HT-29 (cell line): ENCODE measurements at regions not wholly inside any gene's neighbourhood (a gene's known extent, or its start where the extent isn't known, plus 50 kb on each side); places are given as distances from the start of the nearest gene placed in this dataset.

Experiments used
- DNase-seq: peaks from one replicate; pipeline ENCODE4 v3.0.0-alpha.2; 2015; ENCODE audit warnings: low spot score

DNA sequence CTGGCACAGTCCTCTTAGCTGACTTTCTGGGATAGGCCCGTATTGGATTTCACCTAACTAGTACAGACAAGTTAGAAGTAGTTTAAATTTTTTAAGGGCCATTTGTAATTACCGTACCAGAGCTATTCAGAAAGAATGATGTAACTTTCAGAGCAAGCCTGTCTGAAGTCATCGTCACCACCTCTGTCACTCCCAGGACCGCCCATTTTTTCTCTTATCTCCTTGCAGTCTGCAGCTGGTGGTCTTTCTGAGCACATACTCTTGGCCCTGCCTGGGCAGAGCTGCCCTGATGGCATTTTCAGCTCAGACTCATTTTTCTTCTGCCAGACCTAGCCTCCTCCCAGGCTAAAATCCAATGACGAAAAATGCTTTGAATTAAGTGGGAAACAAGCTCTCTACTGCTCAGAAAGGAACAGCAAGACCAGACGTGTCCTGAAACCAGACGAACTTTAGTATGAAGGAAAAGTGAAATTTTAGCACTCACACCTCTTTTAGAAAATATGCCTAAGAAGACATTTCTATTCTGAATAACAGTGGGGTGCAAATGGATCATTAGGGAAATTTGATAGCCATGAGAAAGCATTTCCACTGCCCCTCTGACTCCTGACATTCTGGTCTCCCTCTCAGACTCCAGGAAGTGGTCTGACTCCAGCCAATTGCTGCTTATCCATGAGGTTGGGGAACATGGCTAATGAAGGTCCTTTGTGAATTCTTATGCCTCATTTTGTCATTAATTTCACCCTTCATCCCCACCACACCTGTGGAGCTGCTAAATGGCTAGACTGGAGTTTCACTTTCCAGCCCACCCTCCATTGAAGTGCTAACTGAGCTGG lies 162.4 kb upstream of the GYPA start:
- no peak for DNase-seq

DNA sequence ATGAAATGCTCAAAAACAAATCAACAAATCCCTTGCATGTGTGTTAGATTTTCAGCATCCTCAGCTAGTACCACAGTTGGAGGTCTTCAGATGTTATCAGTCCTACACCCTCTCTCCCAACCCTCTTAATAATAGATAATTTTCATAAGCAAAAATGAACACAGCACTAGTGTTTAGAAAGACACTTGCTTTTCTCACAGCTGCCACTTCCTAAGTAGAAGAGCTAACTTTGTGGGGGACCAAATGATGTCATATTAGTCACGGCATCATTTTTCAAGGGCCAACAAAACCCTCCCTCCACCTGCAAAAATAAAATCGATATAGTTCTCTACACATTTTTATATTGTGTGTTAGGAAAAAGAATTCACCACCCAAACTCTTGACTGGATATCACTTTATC lies 163.5 kb upstream of the GYPA start:
- DNase-seq: no peak

DNA sequence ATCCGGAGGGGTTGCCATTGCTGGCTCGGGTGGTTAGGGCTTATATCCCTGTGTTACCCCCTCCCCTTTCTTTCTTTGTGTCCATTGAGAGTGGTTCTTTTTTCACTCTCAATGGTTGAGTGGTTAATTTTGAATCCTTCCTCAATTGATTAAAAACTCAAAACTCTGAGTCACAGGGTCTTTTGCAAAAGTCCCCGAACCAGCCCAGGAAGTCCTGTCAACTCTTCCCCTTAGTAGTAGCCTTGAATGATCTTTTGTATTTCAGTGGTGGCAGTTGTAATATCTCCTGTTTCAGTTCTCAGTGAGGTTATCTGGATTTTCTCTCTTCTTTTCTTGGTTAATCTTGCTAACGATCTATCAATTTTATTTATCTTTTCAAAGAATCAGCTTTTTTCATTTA lies 170.0 kb upstream of the GYPA start:
- DNase-seq: no peak

DNA sequence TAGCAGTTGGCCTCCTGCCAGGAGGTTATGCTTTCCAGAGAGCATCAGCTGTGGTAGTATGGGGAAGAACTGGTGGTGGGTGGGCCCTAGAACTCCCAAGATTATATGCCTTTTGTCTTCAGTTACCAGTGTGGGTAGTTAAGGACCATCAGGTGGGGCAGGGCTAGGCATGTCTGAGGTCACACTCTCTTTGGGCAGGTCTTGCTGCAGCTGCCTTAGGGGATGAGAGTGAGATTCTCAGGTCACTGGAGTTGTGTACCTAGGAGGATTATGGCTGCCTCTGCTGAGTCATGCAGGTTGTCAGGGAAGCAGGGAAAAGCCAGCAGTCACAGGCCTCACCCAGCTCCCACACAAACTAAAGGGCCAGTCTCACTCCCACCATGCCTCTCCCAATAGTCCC lies 172.9 kb upstream of the GYPA start:
- DNase-seq: no peak

DNA sequence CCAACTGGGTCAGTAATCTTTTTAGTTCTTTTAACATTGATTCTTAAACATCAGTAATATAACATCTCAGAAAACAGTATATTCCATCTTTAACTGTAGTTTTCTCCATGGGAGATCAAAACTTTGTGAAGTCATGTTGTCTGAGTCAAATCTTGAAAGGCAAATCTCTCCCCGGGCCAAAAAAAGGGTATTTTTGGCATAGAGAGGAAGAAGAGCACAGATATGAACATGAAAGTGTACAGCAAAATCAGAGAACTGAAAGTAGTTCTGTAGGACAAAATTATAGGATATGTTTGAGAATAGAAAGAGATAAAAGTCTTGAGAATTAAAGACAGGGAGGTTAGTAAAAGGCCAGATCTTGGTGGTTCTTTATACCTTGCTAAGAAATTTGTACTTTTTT lies 176.4 kb upstream of the GYPA start:
- DNase-seq: no peak

DNA sequence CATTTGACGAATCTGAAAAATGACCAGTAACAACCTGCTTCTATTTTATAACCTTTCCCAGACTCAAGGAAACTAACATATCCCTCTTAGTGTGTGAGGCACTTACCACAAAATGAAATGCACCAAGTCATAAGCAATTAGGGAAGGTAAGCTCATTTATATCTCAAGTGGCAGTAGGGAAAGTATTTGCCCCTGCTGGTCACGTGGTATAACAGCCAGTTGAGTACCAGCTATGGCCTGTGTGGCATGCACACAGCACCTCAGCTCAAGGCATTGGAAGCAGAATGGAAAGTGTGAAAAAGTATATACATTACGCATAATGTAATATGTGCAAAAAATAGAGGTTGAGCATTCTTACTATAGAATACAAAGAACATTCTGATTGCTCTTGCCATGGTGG lies 178.3 kb upstream of the GYPA start:
- peak; percentile 8 for DNase-seq

DNA sequence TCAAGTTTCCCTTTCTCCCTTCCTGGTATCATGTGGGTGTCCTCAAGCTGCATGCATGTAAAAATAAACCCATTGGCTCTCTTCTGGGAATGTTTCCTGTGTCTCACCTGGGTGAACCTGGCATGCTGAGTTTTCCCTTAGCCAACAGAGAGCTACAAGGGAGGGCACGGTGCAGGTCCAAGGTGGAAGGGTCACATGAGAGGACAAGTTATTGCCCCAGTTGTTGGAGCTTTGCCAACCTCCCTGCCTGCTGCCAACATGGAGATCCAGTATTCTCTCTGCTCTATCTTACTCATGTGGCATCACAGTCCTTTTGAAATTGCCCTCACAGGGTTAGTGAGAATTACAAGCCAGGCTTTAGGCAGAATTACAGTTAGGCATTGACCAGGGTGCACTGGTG lies 196.1 kb upstream of the GYPA start:
- DNase-seq: no peak

DNA sequence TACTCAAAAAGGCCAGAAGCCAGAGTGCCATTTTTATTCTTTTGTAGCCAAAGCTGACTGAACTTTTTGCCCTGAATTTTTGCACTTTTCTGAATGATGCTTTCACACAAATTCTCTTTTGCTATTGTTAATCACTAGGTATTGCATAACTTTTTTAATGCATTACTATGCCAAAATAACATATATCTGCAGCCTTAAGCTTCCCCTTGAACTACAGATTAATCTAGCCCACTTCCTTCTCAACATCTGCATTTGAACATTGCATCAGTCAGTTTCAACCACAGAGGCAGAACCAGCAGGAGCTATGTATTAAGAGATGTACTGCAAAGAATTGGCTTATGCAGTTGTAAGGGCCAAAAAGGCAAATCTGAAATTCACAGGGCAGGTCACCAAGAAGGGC lies 197.6 kb upstream of the GYPA start:
- no peak for DNase-seq

DNA sequence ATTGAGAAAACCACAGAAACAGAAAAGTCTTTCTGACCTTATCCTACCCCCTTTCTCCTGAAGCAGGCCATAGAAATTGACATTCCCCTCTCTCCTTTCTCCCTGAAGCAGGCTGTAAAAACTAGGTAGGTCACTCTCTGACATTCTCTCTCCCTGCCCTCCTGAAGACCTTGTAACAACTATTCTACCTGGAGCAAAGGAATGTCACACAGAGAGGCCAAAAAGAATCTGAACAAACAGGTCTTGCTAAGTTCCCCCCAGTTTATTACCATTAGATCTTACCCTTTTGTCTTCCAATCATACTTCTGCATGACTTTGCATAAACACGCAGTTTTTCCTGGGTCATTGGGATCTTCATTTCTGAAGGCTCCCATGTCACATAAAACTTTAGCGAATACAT lies 198.3 kb upstream of the GYPA start:
- DNase-seq: peak; percentile 16

DNA sequence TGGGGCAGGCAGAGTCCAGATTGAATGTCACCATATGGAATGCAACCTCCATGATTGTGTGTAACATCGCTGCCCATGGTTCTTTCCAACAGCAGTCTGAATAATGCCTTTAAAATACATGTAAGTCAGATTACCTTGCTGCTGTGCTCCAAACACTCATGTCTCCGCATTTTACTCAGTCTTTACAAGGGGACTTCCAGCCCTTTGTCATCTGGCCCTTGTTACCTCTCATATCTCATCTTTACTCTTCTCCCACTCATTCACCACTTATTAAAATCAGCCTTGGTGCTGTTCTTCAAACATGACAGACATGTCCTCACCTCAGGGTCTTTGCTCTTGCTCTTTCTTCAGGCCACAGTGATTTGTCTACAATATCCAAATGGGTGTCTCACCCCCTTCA lies 200.4 kb upstream of the GYPA start:
- DNase-seq: no peak

DNA sequence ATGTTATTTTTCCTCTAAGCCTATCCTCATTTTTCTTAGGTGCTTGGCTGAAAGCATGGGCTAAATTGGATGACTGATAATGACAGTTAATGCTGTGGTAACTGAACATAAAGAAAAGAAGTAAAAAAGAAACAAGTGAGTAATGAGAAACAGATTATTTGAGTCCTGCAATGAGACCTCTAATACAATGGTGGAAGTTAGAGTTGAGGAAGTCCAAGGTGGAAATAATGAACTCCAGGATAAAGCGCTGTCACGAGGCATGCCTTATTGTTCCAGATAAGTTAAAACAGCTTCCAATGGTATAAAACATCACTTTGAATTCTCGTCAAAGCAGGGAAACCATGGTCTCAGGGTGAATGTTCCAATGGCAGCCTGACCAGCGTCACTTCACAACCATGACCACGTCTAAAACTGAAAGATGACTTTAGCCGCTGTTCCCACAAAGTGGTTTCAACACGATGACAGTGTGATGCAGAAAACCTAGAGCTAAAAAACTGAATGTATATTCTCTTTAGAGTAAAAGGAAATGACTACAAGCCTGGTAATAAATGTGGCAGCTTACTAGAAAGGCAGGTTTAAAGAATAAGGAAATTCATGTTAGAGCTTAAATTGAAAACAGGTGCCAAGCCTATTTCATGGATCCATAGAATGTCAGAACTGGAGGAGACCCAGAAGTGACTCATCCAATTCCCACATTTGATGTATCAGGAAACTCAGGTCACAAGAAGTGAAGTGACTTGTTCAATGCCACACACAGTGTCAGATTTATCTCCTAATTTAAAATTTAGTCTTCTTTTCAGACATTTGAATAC lies 202.6 kb upstream of the GYPA start:
- no peak for DNase-seq

DNA sequence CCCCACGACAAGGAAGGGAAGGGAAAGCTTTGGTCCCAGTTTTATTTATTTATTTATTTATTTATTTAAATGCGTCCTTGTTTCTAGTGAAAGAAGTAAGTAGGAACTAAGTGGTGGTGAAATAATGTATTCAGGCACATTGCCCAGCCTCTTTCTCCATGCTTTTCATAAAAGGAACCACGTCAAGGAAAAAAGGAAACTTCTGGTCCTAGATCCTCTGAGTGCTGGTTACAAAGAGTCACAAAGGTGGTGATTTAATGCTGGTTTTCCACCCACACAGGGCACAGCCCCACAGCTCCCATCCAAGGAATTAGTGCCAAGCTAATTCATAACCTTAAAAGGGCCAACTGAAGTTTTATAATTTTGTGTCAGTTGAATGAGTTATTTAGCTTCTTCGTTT lies 206.6 kb upstream of the GYPA start:
- DNase-seq: no peak

DNA sequence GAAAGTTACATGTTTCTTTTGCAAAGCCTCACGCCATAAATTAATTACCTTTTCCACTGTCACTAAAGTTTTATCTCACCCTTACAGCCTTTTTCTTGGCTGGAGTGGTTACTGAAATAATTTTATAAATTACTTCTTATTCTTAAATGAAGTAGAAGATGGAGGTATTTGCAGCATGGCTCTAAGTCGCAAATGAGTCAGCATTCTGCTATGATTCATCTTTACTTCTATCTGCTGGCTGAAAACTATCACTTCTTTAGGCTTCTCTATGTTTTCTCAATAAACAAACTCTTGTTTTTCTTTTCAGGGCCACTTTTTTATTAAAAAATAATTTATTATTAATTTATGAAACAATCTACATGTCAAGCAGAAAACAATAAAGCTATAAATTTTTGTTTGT lies 210.2 kb upstream of the GYPA start:
- no peak for DNase-seq

DNA sequence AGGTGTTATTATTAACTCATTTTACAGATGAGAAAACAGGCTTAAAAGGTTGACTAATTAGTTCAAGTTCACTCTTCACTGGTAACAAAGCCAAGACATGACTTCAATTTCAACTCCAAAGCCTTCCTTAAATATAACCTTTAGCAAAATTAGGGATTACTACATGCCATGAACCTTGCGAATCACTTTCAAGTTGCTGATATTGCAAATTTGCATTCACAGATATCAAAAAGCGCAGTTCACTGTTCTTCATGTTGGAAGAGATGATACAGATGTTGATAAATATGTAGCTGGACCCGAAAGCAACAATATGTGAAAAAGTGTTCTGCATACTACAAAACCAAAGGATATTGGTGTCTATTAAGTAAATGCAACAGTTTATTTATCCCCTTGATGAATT lies 210.8 kb upstream of the GYPA start:
- no peak for DNase-seq

DNA sequence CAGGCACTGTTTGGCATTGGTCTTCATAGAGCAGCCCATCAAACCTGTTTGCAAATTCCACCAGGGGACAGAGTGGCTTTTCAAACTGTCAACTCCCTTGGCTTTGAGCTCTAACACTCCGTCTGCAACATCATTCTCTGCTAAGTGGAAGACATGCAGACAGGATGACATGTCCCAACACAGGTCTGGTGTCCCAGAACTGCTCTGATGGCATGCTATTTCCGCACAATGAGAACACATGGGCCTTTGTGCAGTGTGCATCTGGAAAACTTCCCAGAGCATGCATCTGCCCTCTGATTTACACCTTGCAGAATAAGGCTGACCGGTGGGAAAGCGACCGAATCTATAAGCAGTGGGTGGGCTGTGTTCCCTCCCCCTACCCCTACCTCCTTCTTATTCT lies 212.8 kb upstream of the GYPA start:
- no peak for DNase-seq

DNA sequence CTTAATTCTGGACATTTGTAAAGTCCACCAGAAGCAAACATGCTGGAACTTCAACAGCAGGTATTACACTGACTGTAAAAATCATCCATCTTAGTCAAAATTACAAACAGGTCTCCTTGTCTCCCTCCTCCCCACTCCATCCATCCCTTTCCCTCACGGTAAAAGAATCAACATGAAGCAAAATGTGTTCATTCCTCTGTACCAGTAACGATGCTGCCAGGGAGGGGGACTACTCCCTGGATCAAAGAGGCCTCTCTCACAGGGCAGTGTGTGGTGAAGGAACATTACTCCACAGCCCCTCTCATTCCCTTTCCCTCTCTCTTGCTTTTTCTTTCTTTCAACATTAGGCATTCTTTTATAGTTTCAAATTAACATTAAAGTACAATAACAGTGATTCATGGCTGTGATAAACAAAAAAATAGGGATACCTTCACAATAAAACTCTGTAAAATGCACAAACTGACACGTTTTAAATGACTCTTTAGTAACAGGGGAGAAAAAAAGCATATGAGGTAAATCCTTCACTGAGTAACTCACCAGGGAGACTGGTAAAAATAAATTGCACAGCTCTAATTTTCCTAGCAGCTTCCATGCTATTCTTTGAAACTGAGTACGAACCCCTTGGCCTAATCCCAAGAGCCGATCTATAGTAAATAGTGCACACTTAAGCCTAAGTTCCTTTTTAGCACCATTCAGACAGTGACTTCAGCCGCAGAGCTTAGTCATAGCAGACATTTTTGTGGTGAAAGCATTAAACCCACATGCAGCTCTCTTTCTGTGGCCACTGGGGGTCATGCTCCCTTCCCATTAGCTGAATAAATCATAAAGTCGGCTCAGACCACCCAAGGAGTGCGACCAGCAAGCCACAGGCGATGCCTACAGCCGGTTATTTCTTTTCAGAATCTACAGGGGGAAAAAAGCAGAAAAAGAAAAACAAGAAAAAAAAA lies 215.6 kb upstream of the GYPA start:
- no peak for DNase-seq

DNA sequence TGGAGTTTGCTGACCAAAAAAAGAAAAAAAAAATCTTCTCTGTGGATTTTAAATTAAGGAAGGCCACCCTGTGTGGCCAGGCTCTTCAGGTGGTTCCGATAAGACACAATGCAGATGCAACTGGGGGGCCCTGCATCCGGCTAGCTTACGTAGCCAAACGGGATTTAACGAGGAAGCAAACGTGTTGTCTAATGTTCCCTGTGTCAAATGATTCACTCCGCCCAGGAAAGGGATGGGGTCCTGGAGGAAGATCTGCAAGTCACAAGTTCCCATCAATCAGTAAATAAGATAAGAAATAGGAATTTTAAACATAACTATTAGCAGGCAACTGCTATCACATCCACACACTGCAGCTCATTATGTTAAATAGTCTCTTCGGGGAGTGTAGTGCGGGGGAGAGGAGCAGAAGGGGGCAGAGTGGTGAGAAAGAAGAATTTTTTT lies 216.4 kb upstream of the GYPA start:
- DNase-seq: no peak

DNA sequence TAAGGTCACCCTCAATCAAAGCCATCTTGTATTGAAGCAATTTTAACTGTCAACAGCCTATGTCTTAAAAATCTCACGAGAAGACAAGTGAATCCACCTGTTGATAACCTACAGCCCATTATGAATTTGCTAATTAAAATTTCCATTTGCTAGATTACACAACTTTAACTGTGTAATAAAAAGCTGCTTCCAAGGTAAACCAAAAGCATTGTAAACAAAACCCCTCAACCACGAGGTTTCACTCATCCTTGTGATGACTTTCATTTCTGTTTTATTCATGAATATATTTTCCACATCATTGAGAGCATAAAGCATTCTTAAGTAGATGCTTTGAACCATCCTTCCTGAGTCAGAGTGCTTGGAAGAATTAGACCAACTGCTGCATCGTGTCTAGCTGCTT lies 217.5 kb upstream of the GYPA start:
- DNase-seq: no peak

DNA sequence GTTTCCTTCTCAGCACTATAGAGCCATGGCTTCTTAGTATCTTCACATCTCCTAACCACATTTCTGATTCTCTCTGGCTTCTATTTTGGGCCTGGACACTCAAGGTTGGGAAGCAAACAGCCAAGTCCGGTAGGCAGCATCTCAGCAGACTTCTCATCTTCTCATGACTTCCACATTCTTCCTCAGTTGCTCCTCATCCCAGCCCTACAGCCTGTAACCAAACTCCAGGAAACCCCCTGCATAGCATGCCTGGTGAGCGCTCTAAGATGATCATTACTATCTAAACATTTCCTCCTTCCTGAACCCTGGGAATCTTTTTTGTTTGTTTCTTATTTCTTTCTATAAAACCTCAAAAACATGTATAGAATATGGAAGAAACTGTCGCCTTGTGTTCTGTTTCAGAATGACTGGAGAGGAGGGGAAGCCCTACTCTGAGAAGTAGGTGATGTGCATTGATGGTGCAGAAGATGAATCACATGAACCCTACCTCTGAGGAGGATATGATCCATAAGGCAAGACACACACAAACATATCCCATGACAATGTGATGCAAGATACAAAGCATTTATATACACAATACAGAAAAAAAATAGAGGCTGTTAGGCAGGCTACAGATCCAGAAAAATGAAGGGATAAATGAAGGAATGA lies 219.8 kb upstream of the GYPA start:
- no peak for DNase-seq

DNA sequence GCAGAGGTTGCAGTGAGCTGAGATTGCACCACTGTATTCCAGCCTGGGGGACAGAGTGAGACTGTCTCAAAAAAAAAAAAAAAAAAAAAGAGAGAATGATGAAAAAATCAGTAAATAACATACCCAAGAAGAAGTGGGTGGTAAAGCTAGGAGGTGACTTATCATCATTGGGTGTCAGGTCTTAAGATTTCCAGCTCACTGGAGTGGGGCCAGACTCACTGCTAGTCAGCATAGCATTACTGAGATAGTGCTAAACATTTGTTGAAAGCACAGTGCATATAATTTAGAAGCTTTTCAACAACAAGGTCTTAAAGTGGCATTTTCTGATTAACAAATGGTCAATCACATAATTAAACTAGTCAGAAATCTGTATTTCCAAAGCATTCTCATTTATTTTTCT lies 221.8 kb upstream of the GYPA start:
- DNase-seq: no peak

DNA sequence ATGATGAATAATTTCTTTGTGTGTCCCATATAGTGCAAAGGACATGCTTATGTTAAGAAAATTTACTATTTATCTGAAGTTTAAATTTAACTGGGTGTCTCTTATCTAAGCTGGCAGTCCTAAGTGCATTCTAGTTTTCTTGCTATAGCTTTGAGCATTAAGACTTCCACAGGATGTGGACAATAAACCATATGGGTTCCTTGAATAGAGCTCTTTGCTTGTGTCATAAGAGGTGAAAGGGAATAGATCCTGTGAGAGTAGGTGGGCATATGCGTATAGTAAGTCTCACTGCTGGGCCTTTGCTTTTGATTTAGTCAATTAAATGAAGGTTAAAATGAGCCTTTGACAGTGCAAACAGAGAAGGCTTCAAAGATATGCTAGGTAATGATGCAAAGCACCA lies 223.4 kb upstream of the GYPA start:
- DNase-seq: no peak

DNA sequence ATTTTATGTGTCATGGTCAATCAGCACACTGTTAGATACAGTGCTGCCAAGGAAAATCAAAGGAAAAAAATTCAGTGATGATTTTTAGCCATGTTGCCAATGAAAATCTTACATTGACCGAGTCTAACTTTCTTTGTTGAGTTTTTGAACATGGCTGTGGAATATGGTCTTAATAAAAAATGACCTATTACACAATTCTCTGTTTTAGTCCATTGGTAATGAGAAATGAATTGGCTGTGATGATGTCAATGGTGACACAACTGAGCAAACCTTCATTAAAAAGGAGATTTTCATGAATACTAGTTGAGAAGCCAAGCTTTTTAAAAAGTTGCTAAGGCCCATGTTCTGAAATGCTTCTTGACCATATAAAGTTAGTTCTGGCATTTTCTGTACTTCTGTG lies 225.9 kb upstream of the GYPA start:
- no peak for DNase-seq
